ENCODE measurements at regions not wholly inside any gene's neighbourhood (a gene's known extent, or its start where the extent isn't known, plus 50 kb on each side); places are given as distances from the start of the nearest gene placed in this dataset.

- DNase-seq = no peak
- peaks cover 18% of the 10 kb centered on the region for H3K9me3 Mint-ChIP-seq
- no peak for TF ChIP-seq CTCF (IDR thresholded peaks at IDR 0.05)
- no peak overlapping the region for H3K27ac Mint-ChIP-seq
- no peaks in the 10 kb centered on the region for H3K36me3 Mint-ChIP-seq (ENCODE audit: low read depth)
- H3K27me3 Mint-ChIP-seq (ENCODE audit: insufficient read depth) = no peaks in the 10 kb centered on the region
- no peaks in the 10 kb centered on the region for H3K4me1 Mint-ChIP-seq (ENCODE audit: low read depth)
- H3K4me3 Mint-ChIP-seq = no peak overlapping the region
Observed at GRCh38 chr3:83882701-83883100, 1076.1 kb upstream of the CADM2 start.

- no peak for TF ChIP-seq CTCF (IDR thresholded peaks at IDR 0.05)
- Mint-ChIP-seq H3K4me3 (no peak overlapping the region), H3K36me3 (ENCODE audit: low read depth) (no peaks in the 10 kb centered on the region), H3K27ac (no peak overlapping the region), H3K27me3 (ENCODE audit: insufficient read depth) (no peaks in the 10 kb centered on the region), H3K9me3 (peaks cover 31% of the 10 kb centered on the region), H3K4me1 (ENCODE audit: low read depth) (no peaks in the 10 kb centered on the region)
- DNase-seq = no peak
Observed at GRCh38 chr3:83890039-83890762, 1068.6 kb upstream of the CADM2 start.

- no peaks in the 10 kb centered on the region for H3K36me3 Mint-ChIP-seq (ENCODE audit: low read depth)
- H3K9me3 Mint-ChIP-seq = peaks cover 26% of the 10 kb centered on the region
- no peak for TF ChIP-seq CTCF (IDR thresholded peaks at IDR 0.05)
Observed at GRCh38 chr3:83890763-83891135, 1068.0 kb upstream of the CADM2 start.

GRCh38 chr3:83894223-83894622, 1064.6 kb upstream of the CADM2 start:
- peaks cover 25% of the 10 kb centered on the region for H3K9me3 Mint-ChIP-seq
- no peaks in the 10 kb centered on the region for H3K4me1 Mint-ChIP-seq (ENCODE audit: low read depth)
- H3K27me3 Mint-ChIP-seq (ENCODE audit: insufficient read depth) = no peaks in the 10 kb centered on the region
- H3K27ac Mint-ChIP-seq = no peak overlapping the region
- no peak for TF ChIP-seq CTCF (IDR thresholded peaks at IDR 0.05)
- H3K36me3 Mint-ChIP-seq (ENCODE audit: low read depth) = no peaks in the 10 kb centered on the region
- no peak for DNase-seq
- no peak overlapping the region for H3K4me3 Mint-ChIP-seq

More at GRCh38 chr3:83890763-83891135, 1068.0 kb upstream of the CADM2 start:
- no peak overlapping the region for H3K4me3 Mint-ChIP-seq
- H3K4me1 Mint-ChIP-seq (ENCODE audit: low read depth) = no peaks in the 10 kb centered on the region
- no peak for DNase-seq
- no peak overlapping the region for H3K27ac Mint-ChIP-seq
- no peaks in the 10 kb centered on the region for H3K27me3 Mint-ChIP-seq (ENCODE audit: insufficient read depth)

GRCh38 chr3:83895892-83896291, 1062.9 kb upstream of the CADM2 start:
- no peaks in the 10 kb centered on the region for H3K27me3 Mint-ChIP-seq (ENCODE audit: insufficient read depth)
- H3K9me3 Mint-ChIP-seq = peaks cover 30% of the 10 kb centered on the region
- no peak overlapping the region for H3K4me3 Mint-ChIP-seq
- TF ChIP-seq CTCF (IDR thresholded peaks at IDR 0.05) = no peak
- no peaks in the 10 kb centered on the region for H3K4me1 Mint-ChIP-seq (ENCODE audit: low read depth)
- H3K27ac Mint-ChIP-seq = no peak overlapping the region
- no peaks in the 10 kb centered on the region for H3K36me3 Mint-ChIP-seq (ENCODE audit: low read depth)
- DNase-seq = no peak
